Left cardiac atrium (tissue), 4 donors: ENCODE measurements at regions not wholly inside any gene's neighbourhood (a gene's known extent, or its start where the extent isn't known, plus 50 kb on each side); places are given as distances from the start of the nearest gene placed in this dataset.
"Not testable (repeated sequence)": the region's sequence is repeated elsewhere in the genome, so short reads cannot be mapped to it uniquely, and the experiment has no call there.

Experiments used
- ATAC-seq, 2 donors: fragments of 200-7000 bp; cut with Tn5 transposase; one replicate each; pipeline ENCODE4 v1.9.1; 2020; ENCODE audit warnings: mild to moderate bottlenecking in 2 of 2, moderate library complexity in 2 of 2
- DNase-seq: peaks from one replicate; pipeline ENCODE4 v3.0.0-alpha.2; 2020
- intact Hi-C, 2 donors: fragments of 100-400 bp; cut with DNase I; formaldehyde crosslinking; loops; one replicate each; pipeline versions ENCODE4 v1.14.1 to v1.15.1; 2022 to 2023
- donor health status: DM: no; HTN: yes; CAD: no.
- donor health status: DM: no; HTN: yes; CAD: no; lungs with severe emphysema.
- donor health status: DM: yes; HTN: yes; CAD: no.
- donor health status: Dilated cardiomyopathy.

GRCh38 chr16:29255957-29256356 lies 150.6 kb downstream of the NPIPB11 start:
- DNase-seq, result not testable (repeated sequence)
- intact Hi-C loops, result loop anchor here in 1 of 2 donors (10.0 kb wide), 1 partner anchor 141 kb away; no protein-coding TSS in a partner anchor

GRCh38 chr16:29255496-29255796 lies 151.1 kb downstream of the NPIPB11 start:
- not testable (repeated sequence) for DNase-seq, ATAC-seq
- intact Hi-C loops, result loop anchor here in 1 of 2 donors (10.0 kb wide), 1 partner anchor 141 kb away; no protein-coding TSS in a partner anchor

More at GRCh38 chr16:29255957-29256356, 150.6 kb downstream of the NPIPB11 start:
- ATAC-seq, result not testable (repeated sequence)

DNA sequence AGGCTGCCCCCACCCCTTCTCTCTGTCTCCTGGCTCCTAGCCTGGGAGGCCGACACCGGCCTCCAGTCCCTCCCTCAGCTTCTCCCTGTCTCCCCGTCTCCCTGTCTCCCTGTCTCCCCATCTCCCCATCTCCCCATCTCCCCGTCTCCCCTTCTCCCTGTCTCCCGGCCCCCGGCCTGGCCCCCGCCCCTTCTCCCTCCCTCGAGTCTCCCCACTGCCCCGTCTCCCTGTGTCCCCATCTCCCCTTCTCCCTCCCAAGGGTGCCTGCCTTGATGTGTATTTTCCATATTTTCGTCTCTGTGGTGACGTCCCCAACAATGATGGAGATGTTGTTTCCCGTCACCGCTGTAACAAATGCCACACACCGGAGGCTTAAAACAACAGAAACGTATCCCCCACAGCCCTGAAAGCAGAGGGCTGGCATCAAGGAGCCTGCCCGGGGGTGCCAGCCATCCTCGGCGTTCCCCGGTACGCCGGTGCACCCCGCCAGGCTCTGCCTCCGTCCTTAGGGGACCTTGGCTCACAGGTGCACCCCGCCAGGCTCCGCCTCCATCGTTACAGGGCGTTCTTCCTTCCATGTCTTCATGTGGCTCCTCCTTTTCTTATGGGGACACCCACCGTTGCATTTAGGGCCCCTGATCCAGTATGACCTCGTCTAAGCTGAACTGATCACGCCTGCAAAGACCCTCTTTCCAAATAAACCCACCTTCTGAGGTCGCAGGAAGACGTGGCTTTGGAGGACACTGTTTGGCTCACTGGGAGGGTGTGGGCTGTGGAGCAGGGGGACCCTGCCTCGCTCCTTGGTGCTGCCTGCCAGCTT lies 151.6 kb downstream of the NPIPB11 start:
- intact Hi-C loops, result loop anchor here in 1 of 2 donors (10.0 kb wide), 1 partner anchor 140 kb away; no protein-coding TSS in a partner anchor
- ATAC-seq (no peak), DNase-seq (no peak)

DNA sequence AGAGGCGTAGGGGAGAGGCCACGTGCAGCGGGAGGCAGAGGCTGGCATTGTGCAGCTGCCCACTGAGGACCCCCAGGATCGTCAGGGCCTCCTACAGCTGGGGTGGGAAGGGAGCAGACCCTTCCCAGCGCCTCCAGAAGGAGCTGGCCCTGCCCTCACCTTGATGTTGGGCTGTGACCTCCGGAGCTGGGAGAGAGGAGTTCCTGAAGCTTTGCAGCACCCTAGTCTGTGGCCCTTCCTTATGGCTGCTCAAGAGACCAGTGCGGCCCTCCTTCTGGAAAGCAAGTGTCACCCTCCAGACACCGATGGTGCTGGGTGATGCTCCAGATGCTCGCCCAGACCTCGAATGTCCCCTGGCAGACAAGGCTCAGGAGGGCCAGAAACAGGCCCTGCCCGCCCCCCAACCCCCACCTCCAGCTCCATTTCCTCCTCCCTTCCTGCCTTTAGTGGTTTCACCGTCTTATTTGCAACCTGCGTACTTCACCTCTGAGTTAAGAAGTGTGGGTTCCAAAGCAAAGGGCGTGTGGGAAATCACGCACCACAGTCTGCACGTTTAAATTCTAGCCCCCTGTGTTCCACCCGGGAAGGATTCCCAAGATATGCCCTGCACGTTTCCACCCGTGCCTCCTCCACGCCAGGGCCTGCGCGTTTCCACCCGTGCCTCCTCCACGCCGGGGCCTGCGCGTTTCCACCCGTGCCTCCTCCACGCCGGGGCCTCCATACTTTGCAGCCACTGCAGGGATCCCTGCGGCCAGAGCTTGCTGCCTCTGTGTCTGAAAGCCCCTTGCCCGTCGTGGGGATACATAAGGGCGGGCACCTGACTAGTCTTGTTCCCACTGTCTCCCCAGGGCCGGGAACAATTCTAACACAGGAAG lies 152.6 kb downstream of the NPIPB11 start:
- intact Hi-C loops, result loop anchor here in 1 of 2 donors (10.0 kb wide), 1 partner anchor 139 kb away; no protein-coding TSS in a partner anchor
- not testable (repeated sequence) for DNase-seq, ATAC-seq

- not testable (repeated sequence) for ATAC-seq, DNase-seq
- intact Hi-C loops, result loop anchor here in 1 of 2 donors (10.0 kb wide), 1 partner anchor 138 kb away; no protein-coding TSS in a partner anchor
Observed at GRCh38 chr16:29253066-29253590, 153.4 kb downstream of the NPIPB11 start.

DNA sequence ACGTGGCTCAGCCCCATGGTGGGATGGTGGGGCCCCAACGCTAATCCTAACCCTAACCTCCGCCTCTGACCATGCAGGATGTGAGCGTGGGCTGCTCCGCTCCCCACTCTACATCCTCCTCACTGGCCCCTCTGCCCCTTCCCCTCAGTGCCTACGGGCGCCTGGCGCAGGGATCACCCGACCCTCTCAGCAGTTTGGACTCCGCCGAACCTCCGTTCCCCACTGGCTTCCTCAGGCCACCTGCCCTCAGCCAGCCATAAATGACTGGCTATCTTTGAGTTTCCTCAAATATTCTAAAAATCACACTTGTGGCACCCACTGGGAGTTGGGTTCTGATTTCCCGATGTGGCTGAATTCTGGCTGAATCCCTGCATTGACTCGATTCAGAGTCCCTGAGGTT lies 154.2 kb downstream of the NPIPB11 start:
- intact Hi-C loops, result loop anchor here in 1 of 2 donors (10.0 kb wide), 1 partner anchor 138 kb away; no protein-coding TSS in a partner anchor
- not testable (repeated sequence) for ATAC-seq, DNase-seq

GRCh38 chr16:29251571-29252011 lies 154.9 kb downstream of the NPIPB11 start:
- peak; percentile 72 for DNase-seq
- intact Hi-C loops, result loop anchor here in 1 of 2 donors (10.0 kb wide), 1 partner anchor 137 kb away; no protein-coding TSS in a partner anchor

GRCh38 chr16:29250923-29251434 lies 155.5 kb downstream of the NPIPB11 start:
- not testable (repeated sequence) for DNase-seq, ATAC-seq
- intact Hi-C loops, result loop anchor here in 1 of 2 donors (10.0 kb wide), 1 partner anchor 136 kb away; no protein-coding TSS in a partner anchor

More at GRCh38 chr16:29251571-29252011, 154.9 kb downstream of the NPIPB11 start:
- peak; percentile 29 to 33 for ATAC-seq

- intact Hi-C loops, result loop anchor here in 1 of 2 donors (10.0 kb wide), 1 partner anchor 136 kb away; no protein-coding TSS in a partner anchor
- not testable (repeated sequence) for DNase-seq
Observed at GRCh38 chr16:29250469-29250868, 156.0 kb downstream of the NPIPB11 start.

GRCh38 chr16:29248940-29249318 lies 157.6 kb downstream of the NPIPB11 start:
- DNase-seq, intact Hi-C loops: not testable (repeated sequence)
- ATAC-seq, result peak in 1 of 2 donors; percentile 2

More at GRCh38 chr16:29250469-29250868, 156.0 kb downstream of the NPIPB11 start:
- not testable (repeated sequence) for ATAC-seq

- DNase-seq, result peak; percentile 60
- intact Hi-C loops, result not testable (repeated sequence)
- peak; percentile 70 to 78 for ATAC-seq
Observed at GRCh38 chr16:29248306-29248939, 158.1 kb downstream of the NPIPB11 start.

DNA sequence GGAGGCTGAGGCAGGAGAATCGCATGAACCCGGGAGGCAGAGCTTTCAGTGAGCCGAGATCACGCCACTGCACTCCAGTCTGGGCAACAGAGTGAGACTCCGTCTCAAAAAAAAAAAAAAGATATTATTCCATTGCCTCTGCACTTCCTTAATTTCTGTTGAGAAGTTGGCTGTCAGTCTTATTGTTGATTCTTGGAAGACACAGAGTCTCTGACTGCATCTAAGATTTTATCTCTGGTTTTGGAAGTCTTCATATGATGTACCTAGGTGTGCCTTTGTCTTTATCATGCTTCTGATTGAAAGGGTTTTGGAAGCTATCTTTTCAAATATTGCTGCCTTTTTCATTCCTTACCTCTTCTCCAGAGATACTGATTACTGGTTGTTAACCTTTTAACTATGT lies 160.4 kb downstream of the NPIPB11 start:
- intact Hi-C loops, ATAC-seq, DNase-seq: not testable (repeated sequence)

DNA sequence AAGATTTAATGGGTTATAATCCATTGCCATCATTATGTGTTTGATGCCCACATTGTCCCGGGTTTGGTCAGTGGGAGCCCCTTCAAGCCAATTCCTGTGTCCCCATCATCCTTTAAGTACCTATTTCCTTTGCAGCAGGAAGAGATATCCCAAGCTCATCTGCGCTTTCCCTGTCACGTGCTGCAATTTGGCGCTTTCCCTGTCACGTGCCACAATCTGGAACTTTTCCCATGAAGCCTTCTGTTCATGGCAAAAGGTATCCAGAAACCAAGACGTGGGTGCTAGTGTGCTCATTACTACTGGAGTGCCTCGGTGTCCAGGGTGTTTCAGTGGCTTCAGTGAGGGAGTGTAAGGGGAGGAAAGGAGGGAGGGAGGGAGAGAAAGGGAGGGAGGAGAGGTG lies 168.5 kb downstream of the NPIPB11 start:
- intact Hi-C loops, result no loop called here
- DNase-seq (no peak), ATAC-seq (no peak)

- DNase-seq, ATAC-seq, intact Hi-C loops: not testable (repeated sequence)
Observed at GRCh38 chr16:29237495-29237894, 169.0 kb downstream of the NPIPB11 start.

GRCh38 chr16:29237023-29237422 lies 169.5 kb downstream of the NPIPB11 start:
- intact Hi-C loops, DNase-seq, ATAC-seq: not testable (repeated sequence)

GRCh38 chr16:29235836-29236370 lies 170.6 kb downstream of the NPIPB11 start:
- ATAC-seq, intact Hi-C loops, DNase-seq: not testable (repeated sequence)

DNA sequence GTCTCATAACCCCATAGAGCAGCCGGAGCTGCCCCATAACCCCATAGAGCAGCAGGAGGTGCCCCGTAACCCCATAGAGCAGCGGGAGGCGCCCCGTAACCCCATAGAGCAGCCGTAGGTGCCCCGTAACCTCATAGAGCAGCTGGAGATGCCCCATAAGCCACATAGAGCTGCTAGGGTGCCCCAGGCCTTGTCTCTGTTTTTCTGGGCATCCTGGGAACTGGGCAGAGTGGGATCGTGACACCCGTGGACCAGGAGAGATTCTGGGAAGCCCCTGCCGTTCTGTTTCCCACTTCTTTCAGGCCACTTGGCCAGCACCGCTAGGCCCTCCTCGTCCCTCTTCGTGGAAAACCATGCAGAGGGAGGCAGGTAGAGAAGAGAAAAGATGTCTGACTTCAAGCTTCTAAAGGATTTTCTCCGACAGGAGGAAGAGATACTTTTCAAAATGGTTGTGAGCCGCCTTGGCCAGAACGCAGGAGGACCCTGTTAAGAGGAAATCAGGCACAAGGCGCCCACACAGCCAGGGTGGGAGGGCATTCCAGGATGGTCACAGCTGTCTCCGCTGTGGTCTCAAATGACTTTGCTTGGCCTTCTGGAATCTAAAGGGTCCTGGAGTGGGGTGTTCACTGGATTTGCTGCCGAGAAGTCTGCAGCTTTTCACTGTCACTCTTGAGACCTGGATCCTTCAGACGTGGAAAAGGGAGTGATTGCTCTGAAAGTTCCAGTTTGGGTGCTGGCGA lies 171.8 kb downstream of the NPIPB11 start:
- ATAC-seq, DNase-seq, intact Hi-C loops: not testable (repeated sequence)
